BLaER1 treated with 17β-estradiol and CSF1 and Interleukin-3, amounts not matched to agents 10 nM and 100 nM (cell line): ENCODE measurements at regions not wholly inside any gene's neighbourhood (a gene's known extent, or its start where the extent isn't known, plus 50 kb on each side); places are given as distances from the start of the nearest gene placed in this dataset.

ENCODE experiments used
- H3K27ac ChIP-seq, 11 experiments: shearing (Covaris generic); formaldehyde crosslinking; 2 replicates each; pipeline ENCODE4 v1.8.1; 2022
- H3K27me3 ChIP-seq, 11 experiments: shearing (Covaris generic); formaldehyde crosslinking; 2 replicates each; pipeline ENCODE4 v1.8.1; 2022
- H3K36me3 ChIP-seq, 11 experiments: shearing (Covaris generic); formaldehyde crosslinking; 2 replicates each; pipeline ENCODE4 v1.8.1; 2022
- H3K4me1 ChIP-seq, 10 experiments: shearing (Covaris generic); formaldehyde crosslinking; 2 replicates each; pipeline ENCODE4 v1.8.1; 2022
- H3K4me2 ChIP-seq, 11 experiments: shearing (Covaris generic); formaldehyde crosslinking; 2 replicates each; pipeline ENCODE4 v1.8.1; 2022
- H3K4me3 ChIP-seq, 10 experiments: shearing (Covaris generic); formaldehyde crosslinking; 2 replicates each; pipeline ENCODE4 v1.8.1; 2022
- H3K9ac ChIP-seq, 11 experiments: shearing (Covaris generic); formaldehyde crosslinking; 2 replicates each; pipeline ENCODE4 v1.8.1; 2022
- H3K9me3 ChIP-seq, 11 experiments: shearing (Covaris generic); formaldehyde crosslinking; replicated peaks in 1 of 11; 2 replicates each; pipeline ENCODE4 v1.8.1; 2022
- H4K20me1 ChIP-seq, 11 experiments: shearing (Covaris generic); formaldehyde crosslinking; 2 replicates each; pipeline ENCODE4 v1.8.1; 2022
- Cebpa-rat ChIP-seq, 11 experiments: shearing (Covaris generic); IDR thresholded peaks; 2 replicates each; pipeline ENCODE4 v1.8.1; 2022

DNA sequence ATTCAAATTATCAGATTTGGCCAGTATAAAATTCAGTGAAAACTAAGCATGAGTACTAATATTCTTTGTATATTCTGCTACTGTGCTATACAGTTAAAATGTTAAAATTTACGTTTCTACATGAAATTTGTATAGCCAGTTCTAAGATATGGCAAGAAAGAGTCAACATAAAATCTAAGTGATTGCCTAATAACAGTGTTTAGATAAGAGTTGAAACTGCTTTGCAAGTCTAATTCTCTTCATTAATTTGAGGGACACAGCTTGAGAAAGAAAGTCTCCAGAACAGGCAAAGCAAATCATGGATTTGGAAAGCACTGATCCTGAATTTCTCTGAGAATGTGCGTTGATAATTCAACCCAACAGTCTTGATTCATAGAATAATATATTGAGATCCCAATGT is 630.9 kb upstream of the USP24 start:
- Histone ChIP-seq H3K4me1 (no peaks in the 10 kb centered on the region), H3K27me3 (no peaks in the 10 kb centered on the region), H3K27ac (no peak overlapping the region), H3K9me3 (no peaks in the 10 kb centered on the region), H3K36me3 (no peaks in the 10 kb centered on the region), H4K20me1 (no peaks in the 10 kb centered on the region), H3K4me2 (no peak overlapping the region), H3K9ac (no peak overlapping the region), H3K4me3 (no peak overlapping the region)
- no peak for TF ChIP-seq Cebpa-rat (IDR thresholded peaks at IDR 0.05)

DNA sequence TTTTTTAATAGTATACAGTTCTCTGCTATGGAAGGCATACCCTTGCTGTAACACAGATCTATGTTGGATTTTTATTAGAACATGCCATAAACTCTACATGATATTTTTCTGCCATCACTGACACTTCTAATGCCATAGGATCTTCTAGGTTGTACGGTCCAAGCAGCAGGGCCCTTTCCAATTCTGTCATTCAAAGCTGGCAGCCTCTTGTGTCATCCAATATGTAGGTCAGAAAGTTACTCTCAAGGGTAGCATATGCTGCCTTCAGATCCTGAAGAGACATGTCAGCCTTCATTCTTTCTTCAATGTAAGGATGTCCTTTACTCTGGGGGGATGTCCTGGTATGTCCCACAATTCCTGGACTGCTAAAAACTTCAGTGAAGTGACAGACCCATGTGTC is 629.2 kb upstream of the USP24 start:
- no peak for TF ChIP-seq Cebpa-rat (IDR thresholded peaks at IDR 0.05)
- no peaks in the 10 kb centered on the region for H4K20me1 ChIP-seq
- H3K27me3 ChIP-seq: no peaks in the 10 kb centered on the region
- H3K4me3 ChIP-seq: no peak overlapping the region
- H3K4me1 ChIP-seq: no peaks in the 10 kb centered on the region
- H3K27ac ChIP-seq: no peak overlapping the region
- H3K4me2 ChIP-seq: no peak overlapping the region
- H3K9ac ChIP-seq: no peak overlapping the region
- no peaks in the 10 kb centered on the region for H3K36me3 ChIP-seq
- no peaks in the 10 kb centered on the region for H3K9me3 ChIP-seq

DNA sequence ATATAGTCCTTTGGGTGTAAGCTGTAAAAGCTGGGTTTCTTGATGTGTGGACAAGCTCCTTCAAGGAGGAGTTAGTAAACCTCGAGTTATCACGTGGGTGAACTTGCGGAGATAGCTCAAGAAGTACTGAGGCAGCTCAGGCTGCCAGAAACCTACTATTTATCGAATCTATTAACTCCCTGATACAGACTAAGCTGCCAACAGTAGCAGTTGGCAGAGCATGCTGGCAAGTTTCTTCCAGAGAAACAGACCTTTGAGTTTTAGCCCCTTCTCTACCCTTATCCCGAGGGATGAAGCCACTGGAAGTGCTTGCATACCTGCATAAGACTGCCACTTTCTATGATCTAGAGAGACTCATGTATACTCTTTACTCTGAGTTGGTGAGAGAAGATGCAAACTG is 624.5 kb upstream of the USP24 start:
- no peaks in the 10 kb centered on the region for H3K27me3 ChIP-seq
- no peaks in the 10 kb centered on the region for H4K20me1 ChIP-seq
- no peak overlapping the region for H3K4me3 ChIP-seq
- no peak overlapping the region for H3K27ac ChIP-seq
- H3K36me3 ChIP-seq: no peaks in the 10 kb centered on the region
- H3K9me3 ChIP-seq: no peaks in the 10 kb centered on the region
- TF ChIP-seq Cebpa-rat (IDR thresholded peaks at IDR 0.05): no peak
- H3K9ac ChIP-seq: no peak overlapping the region
- no peak overlapping the region for H3K4me2 ChIP-seq
- H3K4me1 ChIP-seq: no peaks in the 10 kb centered on the region

DNA sequence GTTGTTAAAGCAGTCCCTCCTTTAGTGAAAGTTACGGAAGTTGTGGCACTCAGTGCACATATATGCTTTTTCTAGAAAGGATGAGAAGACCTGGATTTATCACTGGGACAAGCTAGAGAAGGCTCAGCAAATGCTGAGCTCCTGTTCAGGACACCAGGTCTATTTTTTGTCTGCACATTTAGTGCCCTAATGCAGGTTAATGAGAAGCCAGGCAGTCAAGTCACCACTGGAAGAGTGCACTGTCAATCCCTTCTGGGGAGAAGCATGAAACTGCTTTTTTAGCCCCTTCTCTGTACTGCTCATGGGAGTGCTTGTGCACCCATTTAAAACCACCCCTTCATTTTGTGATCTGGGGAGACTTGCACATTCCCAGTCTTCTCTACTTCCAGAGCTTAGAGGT is 624.1 kb upstream of the USP24 start:
- Histone ChIP-seq H3K27ac (no peak overlapping the region), H3K4me3 (no peak overlapping the region), H4K20me1 (no peaks in the 10 kb centered on the region), H3K9ac (no peak overlapping the region), H3K36me3 (no peaks in the 10 kb centered on the region), H3K9me3 (no peaks in the 10 kb centered on the region), H3K27me3 (no peaks in the 10 kb centered on the region), H3K4me1 (no peaks in the 10 kb centered on the region), H3K4me2 (no peak overlapping the region)
- no peak for TF ChIP-seq Cebpa-rat (IDR thresholded peaks at IDR 0.05)

DNA sequence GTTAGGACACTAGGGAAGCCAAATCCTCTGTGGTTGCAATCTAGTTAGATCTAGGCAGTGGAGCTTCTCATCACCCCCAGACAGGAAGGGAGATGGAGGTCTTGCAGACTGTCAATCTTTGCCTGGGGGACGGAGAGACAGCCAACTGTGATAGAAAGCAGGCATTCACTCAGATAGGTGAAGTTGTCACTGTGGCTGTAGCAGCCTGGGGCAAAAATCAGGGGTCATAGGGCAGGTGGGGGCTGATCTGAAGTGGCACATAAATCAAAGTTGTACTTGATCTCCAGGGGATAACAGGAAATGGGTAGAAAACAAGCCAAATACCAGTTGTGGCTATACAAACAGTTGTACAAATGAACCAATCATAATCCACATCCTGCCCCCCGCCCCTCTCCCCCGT is 620.9 kb upstream of the USP24 start:
- no peak overlapping the region for H3K9ac ChIP-seq
- H3K27ac ChIP-seq: no peak overlapping the region
- no peaks in the 10 kb centered on the region for H4K20me1 ChIP-seq
- no peaks in the 10 kb centered on the region for H3K9me3 ChIP-seq
- TF ChIP-seq Cebpa-rat (IDR thresholded peaks at IDR 0.05): no peak
- no peaks in the 10 kb centered on the region for H3K36me3 ChIP-seq
- H3K27me3 ChIP-seq: no peaks in the 10 kb centered on the region
- no peak overlapping the region for H3K4me3 ChIP-seq
- no peak overlapping the region for H3K4me2 ChIP-seq
- no peaks in the 10 kb centered on the region for H3K4me1 ChIP-seq

DNA sequence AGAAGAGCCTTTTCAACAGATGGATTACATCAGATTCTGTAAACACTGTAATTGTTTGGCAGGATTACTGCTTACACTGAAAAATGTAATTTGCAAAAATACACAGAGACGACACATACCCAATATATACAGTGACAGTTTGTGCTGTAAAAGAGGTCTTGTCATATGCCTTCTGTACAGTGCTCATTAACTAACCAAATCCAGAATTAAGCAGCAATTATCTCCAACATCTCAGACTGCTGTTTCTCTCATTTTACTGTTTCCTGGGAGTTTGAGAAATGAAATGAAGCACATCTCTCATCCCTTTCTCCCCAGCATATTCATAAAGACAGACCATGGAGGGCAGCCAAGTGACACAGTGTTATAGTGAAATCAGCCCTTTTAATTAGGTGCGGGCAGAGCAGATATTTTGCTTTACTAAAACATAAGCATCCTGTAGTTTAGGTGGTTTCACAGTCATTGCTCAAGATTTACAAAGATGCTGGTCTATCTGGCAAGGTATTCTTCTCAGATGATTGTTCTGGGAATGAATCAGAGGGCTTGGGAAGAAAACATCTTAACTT is 618.4 kb upstream of the USP24 start:
- no peak for TF ChIP-seq Cebpa-rat (IDR thresholded peaks at IDR 0.05)
- H3K9me3 ChIP-seq: no peaks in the 10 kb centered on the region
- H3K4me1 ChIP-seq: no peaks in the 10 kb centered on the region
- no peaks in the 10 kb centered on the region for H4K20me1 ChIP-seq
- no peaks in the 10 kb centered on the region for H3K36me3 ChIP-seq
- no peak overlapping the region for H3K4me3 ChIP-seq
- H3K4me2 ChIP-seq: no peak overlapping the region
- H3K27me3 ChIP-seq: no peaks in the 10 kb centered on the region
- H3K9ac ChIP-seq: no peak overlapping the region
- no peak overlapping the region for H3K27ac ChIP-seq

DNA sequence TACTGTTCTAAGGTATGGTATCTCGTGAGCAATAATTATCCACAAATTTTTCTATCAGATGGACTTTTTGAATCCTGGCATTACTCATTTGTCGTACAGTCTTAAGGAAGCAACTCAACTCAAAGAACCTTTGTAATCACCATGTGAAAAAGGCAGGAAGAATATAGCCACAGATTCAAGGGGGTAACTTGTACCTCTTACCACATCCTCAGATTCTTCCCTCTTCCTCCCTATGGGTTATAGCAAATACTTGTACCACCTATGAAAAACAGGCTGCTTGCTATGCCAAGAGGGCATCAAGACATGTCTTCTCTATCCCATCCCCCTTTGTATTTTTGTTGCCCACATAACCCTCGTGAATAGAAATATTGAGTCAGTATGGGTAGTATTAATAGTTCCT is 616.6 kb upstream of the USP24 start:
- Histone ChIP-seq H3K27me3 (no peaks in the 10 kb centered on the region), H3K9ac (no peak overlapping the region), H3K36me3 (no peaks in the 10 kb centered on the region), H3K27ac (no peak overlapping the region), H3K4me2 (no peak overlapping the region), H3K4me1 (no peaks in the 10 kb centered on the region), H4K20me1 (no peaks in the 10 kb centered on the region), H3K9me3 (no peaks in the 10 kb centered on the region), H3K4me3 (no peak overlapping the region)
- TF ChIP-seq Cebpa-rat (IDR thresholded peaks at IDR 0.05): no peak

DNA sequence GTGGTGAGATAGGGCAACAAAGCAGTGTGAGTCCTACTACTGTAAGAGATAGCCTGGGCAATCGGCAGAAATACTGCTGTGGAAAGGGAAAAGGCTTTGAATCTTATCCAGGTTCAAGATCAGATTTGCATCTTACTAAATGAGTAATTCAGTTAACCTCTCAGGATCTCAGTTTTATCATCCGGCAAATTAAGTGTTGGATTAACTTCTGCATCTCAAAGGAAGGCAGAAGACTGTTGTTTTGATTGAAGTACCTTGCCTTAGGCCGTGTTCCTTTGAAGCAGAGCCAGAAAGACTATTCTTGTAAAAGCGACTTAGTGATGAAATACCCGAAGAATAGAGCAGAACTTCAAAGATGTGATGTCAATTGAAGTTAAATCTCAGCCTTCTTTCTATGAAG is 612.9 kb upstream of the USP24 start:
- no peak overlapping the region for H3K27ac ChIP-seq
- H3K27me3 ChIP-seq: no peaks in the 10 kb centered on the region
- H4K20me1 ChIP-seq: no peaks in the 10 kb centered on the region
- no peaks in the 10 kb centered on the region for H3K36me3 ChIP-seq
- H3K4me3 ChIP-seq: no peak overlapping the region
- no peak overlapping the region for H3K4me2 ChIP-seq
- TF ChIP-seq Cebpa-rat (IDR thresholded peaks at IDR 0.05): no peak
- H3K9ac ChIP-seq: no peak overlapping the region
- no peaks in the 10 kb centered on the region for H3K4me1 ChIP-seq
- no peaks in the 10 kb centered on the region for H3K9me3 ChIP-seq

DNA sequence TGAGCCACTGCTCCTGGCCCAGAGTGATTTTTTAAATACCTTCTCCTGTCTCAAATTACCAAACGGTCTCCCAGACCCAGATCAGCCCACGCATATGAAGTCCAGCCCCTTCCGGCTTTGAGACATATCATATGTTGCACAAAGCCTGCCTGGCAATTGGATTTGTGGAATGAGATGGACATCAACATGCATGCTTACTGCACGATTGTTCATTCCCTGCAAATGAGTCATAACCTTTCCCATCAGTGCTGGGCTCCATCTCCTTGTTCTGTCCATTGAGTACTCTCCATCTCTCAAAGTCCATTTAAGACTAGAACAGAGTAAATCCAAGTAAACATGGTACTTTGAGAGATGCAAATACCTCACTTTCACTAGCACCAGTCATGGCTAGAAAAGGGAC is 612.2 kb upstream of the USP24 start:
- no peaks in the 10 kb centered on the region for H3K36me3 ChIP-seq
- no peaks in the 10 kb centered on the region for H3K4me1 ChIP-seq
- no peak for TF ChIP-seq Cebpa-rat (IDR thresholded peaks at IDR 0.05)
- H4K20me1 ChIP-seq: no peaks in the 10 kb centered on the region
- H3K4me2 ChIP-seq: no peak overlapping the region
- H3K9ac ChIP-seq: no peak overlapping the region
- H3K4me3 ChIP-seq: no peak overlapping the region
- H3K27me3 ChIP-seq: no peaks in the 10 kb centered on the region
- no peaks in the 10 kb centered on the region for H3K9me3 ChIP-seq
- no peak overlapping the region for H3K27ac ChIP-seq

DNA sequence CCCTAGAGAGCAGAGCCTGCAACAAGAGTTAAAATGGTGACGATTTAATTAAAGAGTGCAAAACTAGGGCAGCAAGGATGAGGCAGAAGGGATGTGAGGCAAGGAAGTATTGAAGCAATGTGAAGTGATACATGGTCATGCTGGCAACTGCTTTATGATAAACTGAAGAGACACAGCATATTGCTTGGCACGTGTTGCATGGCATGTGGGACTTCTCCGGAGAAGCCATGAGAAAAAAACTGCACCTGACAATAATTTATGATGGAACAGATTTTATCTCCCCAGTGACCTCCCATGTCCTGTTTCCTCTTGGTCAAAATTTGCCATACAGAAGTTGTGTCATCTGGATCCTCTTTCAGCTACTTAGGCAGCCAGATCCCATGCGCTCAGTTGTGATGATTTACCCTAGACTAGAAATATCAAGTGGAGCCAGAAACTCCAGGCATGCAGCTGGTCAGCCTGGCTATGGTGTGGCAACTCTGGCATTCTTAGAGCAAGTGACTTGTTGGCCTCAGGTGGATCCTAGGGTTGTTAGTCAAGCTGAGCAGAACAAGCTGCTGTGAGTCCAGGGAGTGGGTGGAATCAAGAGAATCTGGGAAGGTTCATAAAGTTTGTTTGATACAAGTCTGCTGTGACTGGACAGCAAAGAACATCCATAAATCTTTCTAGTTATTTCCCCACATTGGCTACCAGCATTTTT is 611.4 kb upstream of the USP24 start:
- Histone ChIP-seq H3K36me3 (no peaks in the 10 kb centered on the region), H3K27ac (no peak overlapping the region), H3K4me2 (no peak overlapping the region), H4K20me1 (no peaks in the 10 kb centered on the region), H3K4me1 (no peaks in the 10 kb centered on the region), H3K9me3 (no peaks in the 10 kb centered on the region), H3K4me3 (no peak overlapping the region), H3K9ac (no peak overlapping the region), H3K27me3 (no peaks in the 10 kb centered on the region; a peak in 1 of 22 replicates)
- no peak for TF ChIP-seq Cebpa-rat (IDR thresholded peaks at IDR 0.05)
